HL-60 (cell line): ENCODE measurements at regions not wholly inside any gene's neighbourhood (a gene's known extent, or its start where the extent isn't known, plus 50 kb on each side); places are given as distances from the start of the nearest gene placed in this dataset.

Source experiments
- DNase-seq, 2 experiments: peaks; one replicate each; pipeline ENCODE4 v3.0.0-alpha.2; 2010 to 2020; ENCODE audit warnings: low read depth in 1 of 2, low spot score in 1 of 2
- H3K27ac ChIP-seq: fragments of 250-450 bp; sonication (Bioruptor Pico); replicated peaks from 2 replicates; pipeline ENCODE4 v1.5.1; 2020; ENCODE audit warnings: mild to moderate bottlenecking, moderate library complexity
- H3K27me3 ChIP-seq: fragments of 250-450 bp; sonication (Bioruptor Pico); 2 replicates; pipeline ENCODE4 v1.5.1; 2021; ENCODE audit warnings: mild to moderate bottlenecking, moderate library complexity; ENCODE audit not compliant: insufficient read depth, poor library complexity, severe bottlenecking
- H3K4me3 ChIP-seq: replicated peaks from 2 replicates; pipeline ENCODE4 v1.5.1; 2011; ENCODE audit warnings: mild to moderate bottlenecking, control low read depth, low read length; ENCODE audit not compliant: insufficient read depth
- GABPA ChIP-seq: IDR thresholded peaks from 2 replicates; pipeline ENCODE4 v1.6.1; 2012; ENCODE audit warnings: low read depth
- POLR2AphosphoS5 ChIP-seq: IDR thresholded peaks from 2 replicates; pipeline ENCODE4 v1.6.1; 2012; ENCODE audit warnings: low read depth
- SPI1 ChIP-seq: IDR thresholded peaks from 2 replicates; pipeline ENCODE4 v1.6.1; 2012; ENCODE audit warnings: low read depth, mild to moderate bottlenecking, borderline replicate concordance
- TF ChIP-seq, protein P1 (sequence below): IDR thresholded peaks from 2 replicates; pipeline ENCODE4 v1.6.1; 2012; ENCODE audit warnings: low read depth; ENCODE audit not compliant: insufficient replicate concordance
- TF ChIP-seq, protein P2 (sequence below): IDR thresholded peaks from one replicate; pipeline ENCODE4 v1.5.1; 2011; ENCODE audit warnings: low read length, control low read depth, inconsistent platforms; ENCODE audit not compliant: insufficient read depth

DNA sequence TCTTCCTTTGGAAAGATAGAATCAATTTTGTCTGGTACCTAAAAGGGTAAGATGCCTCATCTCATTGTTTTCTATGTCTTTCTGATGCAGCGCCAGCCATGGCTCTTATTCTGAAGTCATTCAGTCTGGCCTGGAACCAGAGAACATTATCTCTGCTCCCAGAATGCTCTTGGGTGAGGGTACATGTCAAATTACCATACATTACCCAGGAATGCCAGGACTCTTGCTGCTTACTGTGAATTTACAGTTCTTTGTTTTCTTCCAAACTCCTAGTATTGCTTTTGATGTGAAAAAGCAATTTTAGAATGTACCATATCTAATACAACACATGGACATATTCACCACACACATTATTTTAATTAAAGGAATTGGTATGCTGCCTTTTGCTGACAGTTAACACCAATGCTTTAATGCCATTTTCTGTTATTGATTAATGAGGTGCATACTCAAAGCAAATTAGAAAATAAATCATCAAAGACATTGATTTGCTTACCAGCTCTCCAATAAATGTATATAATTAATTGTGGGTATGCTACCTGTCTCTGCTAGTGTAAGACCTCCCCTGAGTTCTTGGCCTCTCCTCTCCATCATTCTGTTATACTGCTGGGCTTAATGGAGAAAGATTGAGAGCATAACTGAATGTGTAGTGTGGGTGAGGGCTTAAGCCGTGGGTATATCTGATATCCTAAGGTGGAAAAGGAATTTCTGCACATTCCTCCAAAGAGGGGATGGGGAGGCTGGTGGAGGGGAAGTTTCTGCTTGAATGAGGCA is 337.7 kb downstream of the C12orf75 start:
- H3K27ac ChIP-seq: no peak overlapping the region
- no peak overlapping the region for H3K4me3 ChIP-seq
- DNase-seq: no peak
- H3K27me3 ChIP-seq: no peaks in the 10 kb centered on the region
- no peak for TF ChIP-seq SPI1
- no peak for TF ChIP-seq GABPA
- TF ChIP-seq, protein P1, sequence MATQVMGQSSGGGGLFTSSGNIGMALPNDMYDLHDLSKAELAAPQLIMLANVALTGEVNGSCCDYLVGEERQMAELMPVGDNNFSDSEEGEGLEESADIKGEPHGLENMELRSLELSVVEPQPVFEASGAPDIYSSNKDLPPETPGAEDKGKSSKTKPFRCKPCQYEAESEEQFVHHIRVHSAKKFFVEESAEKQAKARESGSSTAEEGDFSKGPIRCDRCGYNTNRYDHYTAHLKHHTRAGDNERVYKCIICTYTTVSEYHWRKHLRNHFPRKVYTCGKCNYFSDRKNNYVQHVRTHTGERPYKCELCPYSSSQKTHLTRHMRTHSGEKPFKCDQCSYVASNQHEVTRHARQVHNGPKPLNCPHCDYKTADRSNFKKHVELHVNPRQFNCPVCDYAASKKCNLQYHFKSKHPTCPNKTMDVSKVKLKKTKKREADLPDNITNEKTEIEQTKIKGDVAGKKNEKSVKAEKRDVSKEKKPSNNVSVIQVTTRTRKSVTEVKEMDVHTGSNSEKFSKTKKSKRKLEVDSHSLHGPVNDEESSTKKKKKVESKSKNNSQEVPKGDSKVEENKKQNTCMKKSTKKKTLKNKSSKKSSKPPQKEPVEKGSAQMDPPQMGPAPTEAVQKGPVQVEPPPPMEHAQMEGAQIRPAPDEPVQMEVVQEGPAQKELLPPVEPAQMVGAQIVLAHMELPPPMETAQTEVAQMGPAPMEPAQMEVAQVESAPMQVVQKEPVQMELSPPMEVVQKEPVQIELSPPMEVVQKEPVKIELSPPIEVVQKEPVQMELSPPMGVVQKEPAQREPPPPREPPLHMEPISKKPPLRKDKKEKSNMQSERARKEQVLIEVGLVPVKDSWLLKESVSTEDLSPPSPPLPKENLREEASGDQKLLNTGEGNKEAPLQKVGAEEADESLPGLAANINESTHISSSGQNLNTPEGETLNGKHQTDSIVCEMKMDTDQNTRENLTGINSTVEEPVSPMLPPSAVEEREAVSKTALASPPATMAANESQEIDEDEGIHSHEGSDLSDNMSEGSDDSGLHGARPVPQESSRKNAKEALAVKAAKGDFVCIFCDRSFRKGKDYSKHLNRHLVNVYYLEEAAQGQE: no peak
- TF ChIP-seq, protein P2, sequence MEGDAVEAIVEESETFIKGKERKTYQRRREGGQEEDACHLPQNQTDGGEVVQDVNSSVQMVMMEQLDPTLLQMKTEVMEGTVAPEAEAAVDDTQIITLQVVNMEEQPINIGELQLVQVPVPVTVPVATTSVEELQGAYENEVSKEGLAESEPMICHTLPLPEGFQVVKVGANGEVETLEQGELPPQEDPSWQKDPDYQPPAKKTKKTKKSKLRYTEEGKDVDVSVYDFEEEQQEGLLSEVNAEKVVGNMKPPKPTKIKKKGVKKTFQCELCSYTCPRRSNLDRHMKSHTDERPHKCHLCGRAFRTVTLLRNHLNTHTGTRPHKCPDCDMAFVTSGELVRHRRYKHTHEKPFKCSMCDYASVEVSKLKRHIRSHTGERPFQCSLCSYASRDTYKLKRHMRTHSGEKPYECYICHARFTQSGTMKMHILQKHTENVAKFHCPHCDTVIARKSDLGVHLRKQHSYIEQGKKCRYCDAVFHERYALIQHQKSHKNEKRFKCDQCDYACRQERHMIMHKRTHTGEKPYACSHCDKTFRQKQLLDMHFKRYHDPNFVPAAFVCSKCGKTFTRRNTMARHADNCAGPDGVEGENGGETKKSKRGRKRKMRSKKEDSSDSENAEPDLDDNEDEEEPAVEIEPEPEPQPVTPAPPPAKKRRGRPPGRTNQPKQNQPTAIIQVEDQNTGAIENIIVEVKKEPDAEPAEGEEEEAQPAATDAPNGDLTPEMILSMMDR: no peak
- TF ChIP-seq POLR2AphosphoS5: no peak

DNA sequence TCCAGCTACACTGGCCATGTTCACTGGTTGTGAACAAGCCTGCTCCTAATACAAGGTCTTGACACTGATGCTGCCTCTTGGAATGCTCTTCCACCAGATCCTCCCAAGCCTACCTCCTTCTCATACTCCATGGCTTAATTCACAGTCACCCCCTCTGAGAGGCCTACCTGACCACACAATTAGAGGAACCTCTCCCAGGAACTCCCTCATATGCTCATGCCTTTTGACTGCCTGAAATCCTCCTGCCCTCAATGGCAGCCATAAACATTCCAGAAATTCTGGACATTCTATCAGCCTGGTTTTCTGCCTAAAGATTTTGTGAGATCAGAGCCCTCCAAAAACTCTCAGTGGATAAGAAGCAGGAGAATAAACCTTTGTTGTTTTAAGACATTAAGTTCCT is 340.2 kb downstream of the C12orf75 start:
- no peak for DNase-seq
- H3K27me3 ChIP-seq: no peaks in the 10 kb centered on the region
- TF ChIP-seq SPI1 (no peak), GABPA (no peak), POLR2AphosphoS5 (no peak)
- TF ChIP-seq, protein P1: no peak
- TF ChIP-seq, protein P2: no peak
- H3K4me3 ChIP-seq: no peak overlapping the region
- H3K27ac ChIP-seq: no peak overlapping the region

DNA sequence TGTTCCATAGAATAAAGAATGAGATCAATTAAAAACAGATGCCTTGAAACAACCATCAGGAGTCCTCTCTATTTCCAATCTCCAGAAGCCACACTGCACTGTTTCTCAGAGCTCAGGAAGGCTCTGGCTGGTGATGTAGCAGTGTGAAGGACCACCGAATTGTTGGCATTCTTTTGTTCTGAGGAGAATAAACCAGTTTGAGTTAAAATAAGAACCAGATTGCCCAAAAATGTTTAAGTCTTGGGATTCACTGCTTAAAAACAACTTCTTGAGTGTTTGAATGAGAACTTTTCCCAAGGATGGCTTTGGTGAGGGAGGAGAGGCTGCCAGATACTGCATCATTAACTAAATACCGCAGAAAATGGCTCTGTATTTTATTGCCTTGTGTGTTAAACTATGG is 341.2 kb downstream of the C12orf75 start:
- Histone ChIP-seq H3K27ac (no peak overlapping the region), H3K27me3 (no peaks in the 10 kb centered on the region), H3K4me3 (no peak overlapping the region)
- TF ChIP-seq, protein P2: no peak
- TF ChIP-seq GABPA (no peak), SPI1 (no peak), POLR2AphosphoS5 (no peak)
- TF ChIP-seq, protein P1: no peak
- no peak for DNase-seq
